ENCODE measurements at regions not wholly inside any gene's neighbourhood (a gene's known extent, or its start where the extent isn't known, plus 50 kb on each side); places are given as distances from the start of the nearest gene placed in this dataset.
"Not testable (repeated sequence)": the region's sequence is repeated elsewhere in the genome, so short reads cannot be mapped to it uniquely, and the experiment has no call there.

- H3F3A ChIP-seq (ENCODE audit: insufficient read depth, low read length); H3K9me2 ChIP-seq (ENCODE audit: low read depth, low read length); H3K4me2 ChIP-seq (ENCODE audit: low read length); H3K4me3 ChIP-seq (ENCODE audit: low read depth, low read length, poor library complexity, severe bottlenecking); H3K4me1 ChIP-seq (ENCODE audit: insufficient read depth, low read length, severe bottlenecking); H3K27ac ChIP-seq (ENCODE audit: low read depth, low read length, poor library complexity, severe bottlenecking); H3K27me3 ChIP-seq (ENCODE audit: insufficient read depth, low read length); H4K20me1 ChIP-seq (ENCODE audit: insufficient read depth, low read length); H3K9ac ChIP-seq (ENCODE audit: low read length); H3K79me2 ChIP-seq (ENCODE audit: insufficient read depth, low read length); H3K9me3 ChIP-seq (ENCODE audit: low read length); H2AFZ ChIP-seq (ENCODE audit: low read length); H3K36me3 ChIP-seq (ENCODE audit: insufficient read depth, low read length): not testable (repeated sequence)
Observed at GRCh38 chr1:146282807-146283526, 54.1 kb upstream of the NOTCH2NLA start.

GRCh38 chr1:146281522-146281921 is 52.7 kb upstream of the NOTCH2NLA start:
- not testable (repeated sequence) for H3K9me3 ChIP-seq (ENCODE audit: low read length)

GRCh38 chr1:146278758-146279157 is 49.9 kb upstream of the NOTCH2NLA start:
- H3K9ac ChIP-seq (ENCODE audit: low read length); H3K4me3 ChIP-seq (ENCODE audit: low read depth, low read length, poor library complexity, severe bottlenecking); H3K27ac ChIP-seq (ENCODE audit: low read depth, low read length, poor library complexity, severe bottlenecking); H2AFZ ChIP-seq (ENCODE audit: low read length); H3K4me1 ChIP-seq (ENCODE audit: insufficient read depth, low read length, severe bottlenecking); H3K27me3 ChIP-seq (ENCODE audit: insufficient read depth, low read length); H4K20me1 ChIP-seq (ENCODE audit: insufficient read depth, low read length); H3K79me2 ChIP-seq (ENCODE audit: insufficient read depth, low read length); H3K36me3 ChIP-seq (ENCODE audit: insufficient read depth, low read length); H3K4me2 ChIP-seq (ENCODE audit: low read length); H3K9me3 ChIP-seq (ENCODE audit: low read length); H3K9me2 ChIP-seq (ENCODE audit: low read depth, low read length); H3F3A ChIP-seq (ENCODE audit: insufficient read depth, low read length): not testable (repeated sequence)

More at GRCh38 chr1:146281522-146281921, 52.7 kb upstream of the NOTCH2NLA start:
- H3K4me1 ChIP-seq (ENCODE audit: insufficient read depth, low read length, severe bottlenecking); H3K9me2 ChIP-seq (ENCODE audit: low read depth, low read length); H3K9ac ChIP-seq (ENCODE audit: low read length); H3K36me3 ChIP-seq (ENCODE audit: insufficient read depth, low read length); H3K27me3 ChIP-seq (ENCODE audit: insufficient read depth, low read length); H3K4me3 ChIP-seq (ENCODE audit: low read depth, low read length, poor library complexity, severe bottlenecking); H3K4me2 ChIP-seq (ENCODE audit: low read length); H3K27ac ChIP-seq (ENCODE audit: low read depth, low read length, poor library complexity, severe bottlenecking); H2AFZ ChIP-seq (ENCODE audit: low read length); H3F3A ChIP-seq (ENCODE audit: insufficient read depth, low read length); H4K20me1 ChIP-seq (ENCODE audit: insufficient read depth, low read length); H3K79me2 ChIP-seq (ENCODE audit: insufficient read depth, low read length): not testable (repeated sequence)
